GM18517 (cell line): ENCODE measurements at regions not wholly inside any gene's neighbourhood (a gene's known extent, or its start where the extent isn't known, plus 50 kb on each side); places are given as distances from the start of the nearest gene placed in this dataset.
"Not testable (repeated sequence)": the region's sequence is repeated elsewhere in the genome, so short reads cannot be mapped to it uniquely, and the experiment has no call there.

Source experiments
- ATAC-seq: cut with Tn5 transposase; IDR thresholded peaks from one replicate; pipeline ENCODE4 v1.9.1; 2021; ENCODE audit warnings: mild to moderate bottlenecking, moderate library complexity; ENCODE audit not compliant: unreplicated experiment

DNA sequence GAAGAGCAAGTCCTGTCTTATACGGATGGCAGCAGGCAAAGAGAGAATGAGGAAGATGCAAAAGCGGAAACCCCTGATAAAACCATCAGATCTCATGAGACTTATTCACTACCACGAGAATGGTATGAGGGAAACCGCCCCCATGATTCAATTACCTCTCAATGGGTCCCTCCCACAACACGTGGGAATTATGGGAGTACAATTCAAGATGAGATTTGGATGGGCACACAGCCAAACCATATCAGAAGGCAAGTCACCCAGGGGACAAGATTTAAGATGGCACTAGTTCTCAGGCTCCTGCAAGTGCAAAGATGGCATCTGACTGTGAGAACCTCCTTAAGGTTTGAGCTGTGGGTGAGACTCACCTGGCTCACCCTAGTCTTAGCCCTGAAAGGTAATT, 984.3 kb downstream of the AACS start:
- not testable (repeated sequence) for ATAC-seq

- ATAC-seq, result no peak
Measured at GRCh38 chr12:126051611-126052107, 986.4 kb downstream of the AACS start.

DNA sequence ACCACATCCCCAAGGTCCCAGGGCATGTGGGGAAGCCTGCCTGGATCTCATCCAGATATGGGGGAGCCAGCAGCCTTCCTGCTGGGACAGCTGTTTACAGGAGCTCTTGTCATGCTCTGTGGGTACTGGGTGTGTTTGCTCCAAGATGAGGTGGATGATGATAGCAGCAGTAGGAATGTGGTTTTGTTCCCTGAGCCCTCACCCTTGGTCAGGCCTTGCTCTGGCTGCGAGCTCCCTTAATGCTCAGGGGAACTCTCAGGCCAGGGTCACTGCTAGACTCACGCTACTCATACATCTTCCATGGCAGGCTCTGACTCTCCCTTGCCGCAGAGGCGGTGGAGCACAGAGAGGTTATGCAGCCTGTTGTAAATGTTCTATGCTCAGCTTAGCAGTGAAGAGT, 990.3 kb downstream of the AACS start:
- ATAC-seq, result no peak

GRCh38 chr12:126061777-126062176, 996.5 kb downstream of the AACS start:
- no peak for ATAC-seq

DNA sequence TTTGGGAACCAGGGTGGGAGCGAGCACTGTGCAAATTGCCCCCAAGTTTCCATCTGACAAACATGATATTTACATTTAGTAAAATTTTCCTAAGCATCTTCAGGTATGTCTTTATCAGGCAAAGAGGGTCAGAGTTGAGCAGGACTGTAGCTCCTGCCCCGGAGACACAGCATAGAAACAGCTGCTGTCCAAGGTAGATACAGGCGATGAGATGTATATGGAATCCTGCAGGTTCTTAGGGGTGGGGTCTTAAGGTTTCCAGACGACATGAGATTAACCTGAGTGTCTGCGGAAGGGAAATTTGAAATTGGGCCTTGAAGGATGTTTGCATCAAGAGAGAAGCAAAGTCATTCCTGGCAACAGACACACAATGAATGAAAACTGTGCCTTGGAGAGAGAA, 998.8 kb downstream of the AACS start:
- no peak for ATAC-seq

DNA sequence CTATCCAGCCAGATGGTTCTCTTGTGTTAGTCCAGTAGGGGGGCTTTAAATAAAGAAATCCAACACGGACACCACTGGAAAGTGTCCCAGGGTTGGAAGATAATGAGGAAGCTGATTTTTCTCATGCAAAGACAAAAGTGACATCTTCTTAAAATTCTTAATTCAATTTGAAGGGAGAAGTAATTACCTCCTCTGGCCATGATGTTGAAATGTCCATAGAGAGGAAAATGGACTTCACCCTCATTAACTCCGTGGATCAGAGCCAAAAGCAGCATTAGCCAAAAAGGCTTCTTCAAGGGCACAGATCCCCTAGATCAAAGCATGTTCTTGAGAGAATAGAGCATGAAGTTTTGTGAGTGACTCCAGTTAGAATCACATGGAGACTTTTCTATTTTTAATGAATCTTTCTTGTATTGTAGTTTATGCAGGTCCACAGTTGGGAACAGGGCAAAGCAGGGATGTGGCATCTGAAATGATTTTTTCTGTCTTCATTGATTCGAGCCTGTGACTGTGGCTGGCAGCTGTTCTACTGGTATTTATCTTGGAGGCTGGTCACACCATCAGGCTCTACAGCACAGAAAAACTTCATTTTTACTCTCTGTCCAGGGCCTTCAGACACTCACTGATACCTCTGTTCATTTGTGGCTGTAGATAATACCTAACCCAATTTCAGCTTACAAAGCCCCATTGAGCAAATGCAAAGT, 1002.5 kb downstream of the AACS start:
- ATAC-seq, result no peak

DNA sequence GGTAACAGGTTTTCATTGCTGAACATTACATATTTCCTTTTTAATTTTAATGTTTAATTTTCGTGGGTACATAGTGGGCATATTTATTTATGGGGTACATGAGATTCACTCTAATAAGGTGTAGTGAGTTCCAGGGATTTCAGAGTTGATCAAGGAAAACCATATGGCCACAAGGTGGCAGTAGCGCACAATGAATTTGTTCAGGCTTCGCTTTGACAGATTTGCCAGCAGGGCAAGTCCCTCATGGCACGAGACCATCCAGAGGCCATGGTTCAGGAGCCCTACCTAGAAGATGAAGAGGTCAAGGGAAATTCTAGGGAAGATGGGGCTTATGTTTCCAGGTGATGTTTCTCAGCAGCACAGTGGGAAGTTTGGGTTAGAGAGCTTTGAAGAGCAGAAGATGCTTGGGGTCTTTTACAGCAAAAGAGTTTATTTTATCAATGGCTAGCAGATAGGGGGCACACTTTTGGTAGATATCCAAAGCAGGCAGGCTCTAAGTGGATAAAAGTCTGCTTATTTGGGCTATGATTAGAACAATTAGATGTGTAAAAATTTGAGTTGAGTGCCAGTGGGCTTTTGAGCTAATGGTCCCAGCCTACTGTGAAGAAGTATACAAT, 1004.4 kb downstream of the AACS start:
- no peak for ATAC-seq

DNA sequence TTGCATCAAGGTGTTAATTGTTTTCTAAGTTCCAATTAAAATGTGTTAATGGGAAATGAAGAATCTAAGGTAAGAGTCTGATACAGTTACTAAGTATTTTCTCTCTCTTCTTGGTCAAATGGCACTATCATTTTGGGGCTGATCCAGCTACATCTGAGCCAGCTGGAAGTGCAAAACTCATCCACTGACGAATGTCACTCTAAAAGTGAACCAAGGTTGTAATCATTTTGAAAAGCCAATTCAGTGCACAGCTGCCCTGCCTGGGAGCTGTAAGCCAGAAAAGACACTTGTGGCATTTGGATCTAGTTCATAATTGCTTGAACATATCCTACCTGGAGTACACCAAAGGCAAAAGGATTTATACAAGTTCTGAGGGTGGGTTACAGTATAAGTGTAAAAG, 1011.3 kb downstream of the AACS start:
- no peak for ATAC-seq

DNA sequence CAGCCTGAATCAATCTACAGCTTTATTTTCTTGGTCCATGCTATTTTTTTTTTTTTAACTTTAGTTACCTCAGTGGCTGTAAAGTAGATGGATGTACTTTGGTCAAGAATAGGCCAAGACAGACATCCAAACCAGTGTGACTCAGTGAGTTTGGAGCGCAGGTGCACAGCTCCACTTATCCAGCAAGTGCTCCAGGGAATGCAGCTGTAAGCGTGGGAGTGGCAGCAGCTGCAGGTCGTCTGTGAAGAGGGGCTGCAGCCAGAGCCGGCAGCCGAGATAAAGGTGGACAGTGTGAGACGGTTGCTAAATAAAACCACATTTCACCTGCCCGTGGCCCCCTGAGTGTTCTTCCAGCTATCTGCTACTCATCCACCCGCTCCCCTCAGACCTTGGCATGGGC, 1018.7 kb downstream of the AACS start:
- ATAC-seq, result no peak

GRCh38 chr12:126084480-126084879, 1019.2 kb downstream of the AACS start:
- no peak for ATAC-seq

GRCh38 chr12:126086242-126086641, 1021.0 kb downstream of the AACS start:
- ATAC-seq, result no peak

DNA sequence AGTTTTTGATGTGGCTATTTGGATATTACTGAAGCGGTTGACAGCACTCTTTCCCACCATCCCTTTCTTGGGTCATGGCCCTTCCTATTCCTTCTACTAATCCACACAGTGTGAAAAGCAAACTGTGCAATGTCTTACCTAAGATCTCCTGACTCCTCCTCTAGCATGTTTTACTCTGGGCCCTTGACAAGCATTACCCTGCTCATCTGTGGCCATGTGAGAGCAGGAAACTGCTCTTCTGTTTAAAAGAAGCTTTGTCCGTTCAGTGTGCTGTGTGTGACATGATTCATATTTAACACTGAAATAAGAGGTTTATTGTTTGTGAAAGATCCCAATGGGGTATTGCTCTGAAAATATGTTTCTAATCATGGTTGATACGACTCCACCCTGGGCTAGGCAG, 1022.5 kb downstream of the AACS start:
- no peak for ATAC-seq

DNA sequence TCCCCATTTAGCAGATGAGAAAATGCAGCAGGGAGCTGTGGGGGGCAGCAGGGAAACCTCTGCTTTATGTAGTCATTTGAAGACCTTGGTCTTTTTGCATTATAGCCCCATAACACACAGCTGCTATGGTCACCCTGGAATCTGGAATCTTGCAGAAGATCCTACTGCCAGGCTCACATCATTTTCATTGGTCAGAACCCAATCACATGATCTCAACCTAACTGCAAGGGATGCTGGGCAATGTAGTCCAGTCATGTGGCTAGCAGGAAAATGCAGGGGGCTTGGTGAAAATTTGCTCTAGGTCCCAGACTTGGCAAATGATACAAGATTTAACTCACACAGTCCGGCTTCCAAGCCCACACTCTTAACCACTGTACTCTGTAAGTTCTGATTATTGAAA, 1028.7 kb downstream of the AACS start:
- ATAC-seq, result no peak

- ATAC-seq, result no peak
Measured at GRCh38 chr12:126095748-126096510, 1030.7 kb downstream of the AACS start.

DNA sequence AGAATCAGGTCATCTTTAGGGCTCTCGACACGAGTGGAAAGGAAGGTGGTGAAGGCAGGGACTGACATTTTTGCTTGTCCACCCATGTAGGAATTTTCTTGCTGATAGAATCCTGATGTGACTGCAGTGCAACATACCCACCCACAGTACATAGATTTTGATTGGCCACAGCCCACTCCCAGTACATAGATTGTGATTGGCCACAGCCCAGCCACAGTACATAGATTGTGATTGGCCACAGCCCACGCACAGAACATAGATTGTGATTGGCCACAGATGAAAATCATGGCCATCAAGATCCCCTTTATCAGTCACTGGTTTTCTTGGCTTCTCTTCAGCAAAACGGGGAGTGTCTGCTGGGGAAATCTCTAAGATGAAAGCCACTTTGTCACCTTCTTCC, 1041.5 kb downstream of the AACS start:
- no peak for ATAC-seq

DNA sequence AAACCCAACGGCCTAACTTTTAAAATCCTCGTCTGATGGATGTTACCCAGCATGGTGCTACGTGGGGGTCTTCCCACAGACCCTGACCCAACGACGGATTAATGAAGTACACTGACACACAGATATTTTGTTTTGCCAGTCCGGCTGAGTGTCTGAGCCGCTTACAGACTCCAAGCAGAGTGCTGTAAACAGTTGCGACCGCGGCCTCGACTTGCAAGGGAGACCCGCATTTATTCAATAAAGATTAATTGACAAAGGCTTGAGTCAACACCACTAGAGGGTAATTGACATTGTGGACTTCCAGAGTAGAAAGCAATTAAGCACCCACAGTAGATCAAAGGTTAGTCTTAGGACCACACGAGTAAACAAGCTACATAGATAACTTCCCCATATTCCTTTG, 1042.4 kb downstream of the AACS start:
- no peak for ATAC-seq

DNA sequence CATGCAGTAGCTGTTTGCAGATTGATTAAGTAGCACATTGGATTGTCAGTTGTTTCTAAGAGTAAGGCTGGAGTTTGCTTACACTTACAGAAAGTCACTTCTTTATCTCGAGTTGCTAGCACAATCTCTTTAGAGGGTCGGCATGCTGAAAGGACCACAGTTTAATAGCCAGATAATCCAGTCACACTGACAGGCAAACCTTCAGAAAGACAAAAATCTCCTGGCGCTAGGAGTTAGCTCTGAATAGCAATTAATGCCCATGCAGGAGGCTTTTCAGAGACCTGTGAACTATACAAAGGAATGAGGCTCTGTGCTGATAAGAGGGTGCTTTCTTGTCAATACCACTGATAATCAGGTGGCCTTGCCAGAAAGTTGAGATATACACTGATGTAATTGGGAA, 1043.0 kb downstream of the AACS start:
- no peak for ATAC-seq

DNA sequence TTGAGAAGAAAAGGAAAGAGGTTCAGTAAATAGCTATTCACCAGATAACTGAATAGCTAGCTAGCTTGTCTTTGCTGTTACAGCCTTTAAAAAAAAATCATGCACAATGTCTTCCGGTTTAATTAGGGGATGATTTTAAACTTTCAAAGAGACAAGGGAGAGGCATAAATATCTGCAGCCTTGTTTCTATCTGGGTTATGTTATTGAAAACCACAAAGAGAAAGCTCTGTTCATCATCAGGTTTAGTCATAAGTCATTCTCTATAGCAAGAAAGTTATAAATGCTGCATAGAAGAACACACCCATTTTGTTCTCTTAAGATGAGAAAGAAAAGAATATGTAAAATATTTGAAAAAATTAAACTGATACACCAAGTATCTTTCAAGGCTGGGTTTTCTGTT, 1046.9 kb downstream of the AACS start:
- ATAC-seq, result no peak

DNA sequence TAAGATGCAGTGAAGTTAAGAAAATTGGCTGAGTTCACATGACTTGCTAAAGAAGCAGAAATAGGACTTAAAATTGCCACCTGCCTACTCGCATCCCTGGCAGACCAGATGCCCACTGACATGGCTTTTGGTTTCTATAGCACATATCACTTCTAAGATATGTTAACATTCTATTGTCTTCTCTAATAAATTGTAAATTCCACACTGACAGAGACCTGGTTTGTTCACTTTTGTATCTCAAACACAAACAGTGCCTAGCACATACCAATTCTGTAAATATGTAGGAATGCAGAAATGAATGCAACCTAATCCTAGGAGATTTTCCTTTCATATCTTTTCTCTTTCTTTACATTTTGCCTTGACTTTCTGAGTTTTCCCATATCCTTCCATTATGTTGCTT, 1047.6 kb downstream of the AACS start:
- no peak for ATAC-seq

DNA sequence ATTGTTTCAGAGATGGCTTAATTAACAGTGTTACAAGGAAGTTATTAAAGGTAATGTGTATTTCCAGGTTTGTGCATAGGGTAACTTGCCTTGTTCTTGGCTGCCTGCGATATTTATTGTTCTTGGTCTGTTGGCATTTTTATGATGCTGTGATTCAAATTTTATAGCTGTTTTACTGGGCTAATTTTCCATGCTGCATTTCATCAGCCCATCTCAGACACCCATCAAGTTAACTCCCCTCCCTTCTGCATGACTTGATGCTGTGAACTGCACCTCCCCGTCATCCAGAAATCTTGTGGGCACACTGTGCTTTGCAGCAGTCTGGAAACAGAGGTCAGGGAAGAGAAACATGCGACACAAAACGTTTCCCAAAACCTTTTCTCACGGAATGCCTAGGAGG, 1049.2 kb downstream of the AACS start:
- no peak for ATAC-seq

DNA sequence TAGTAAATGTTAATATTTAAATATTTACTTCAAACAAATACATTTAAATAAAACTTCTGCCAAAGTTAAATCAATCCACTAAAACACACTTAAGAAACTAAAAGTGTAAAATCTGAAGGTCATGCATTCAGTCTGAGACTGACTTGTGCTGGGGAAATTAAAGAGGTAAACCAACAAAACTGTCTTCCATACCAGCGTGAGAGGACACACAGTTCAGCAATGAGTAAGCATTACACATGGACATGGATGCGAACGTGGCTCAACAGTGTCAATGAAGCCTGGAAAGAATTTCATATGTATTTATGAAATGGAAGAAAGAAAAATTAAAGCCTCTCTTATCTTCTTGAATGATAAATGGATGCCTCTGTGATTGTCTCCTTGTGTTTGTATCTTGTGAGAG, 1052.3 kb downstream of the AACS start:
- ATAC-seq, result no peak

DNA sequence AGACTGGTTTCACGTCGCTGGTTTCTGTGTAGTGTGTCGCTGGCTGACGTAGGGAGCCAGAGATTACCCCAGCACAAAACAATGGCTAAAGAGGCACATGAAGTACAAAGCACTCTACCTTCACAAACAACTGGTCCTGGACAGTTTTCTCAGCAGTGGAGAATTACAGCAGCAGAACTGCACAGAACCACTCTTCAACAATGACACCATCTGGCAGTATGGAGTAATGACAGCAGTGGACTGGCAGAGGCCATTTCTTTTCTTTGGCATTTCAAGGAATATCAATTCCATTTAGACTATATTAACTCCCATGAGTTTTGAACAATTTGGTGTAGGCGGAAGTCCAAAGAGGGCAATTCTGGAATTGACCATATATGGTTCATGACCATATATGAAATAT, 1074.1 kb downstream of the AACS start:
- ATAC-seq, result no peak
